ENCODE measurements at regions not wholly inside any gene's neighbourhood (a gene's known extent, or its start where the extent isn't known, plus 50 kb on each side); places are given as distances from the start of the nearest gene placed in this dataset.

DNA sequence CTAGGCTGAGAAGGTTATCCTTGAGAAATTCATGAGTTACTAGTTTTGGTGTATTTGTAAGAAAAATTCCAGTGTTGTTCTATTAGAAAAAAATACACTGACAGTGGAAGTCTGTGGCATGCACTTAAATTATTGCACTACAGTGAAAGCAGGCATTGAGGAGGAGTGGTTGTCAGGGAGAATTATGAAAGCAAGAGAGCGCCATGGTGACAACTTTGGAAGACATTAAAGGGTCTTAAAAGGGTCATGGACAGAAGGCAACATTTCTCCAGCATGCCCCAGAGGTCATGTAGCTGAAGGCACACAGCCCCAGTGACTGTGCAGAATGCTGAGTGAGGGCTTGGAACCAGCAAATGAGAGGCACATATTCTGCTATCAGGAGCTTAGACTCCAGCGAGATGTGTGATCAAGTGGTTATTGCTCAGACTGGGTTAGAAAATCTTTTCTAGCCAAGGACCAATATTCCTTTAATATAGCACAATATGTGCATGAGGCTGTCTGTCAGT, 292.7 kb downstream of the OLFM4 start:
- H3K9me3 ChIP-seq (replicated peaks in 1 of 11), result no peaks in the 10 kb centered on the region
- no peak overlapping the region for H3K27ac ChIP-seq
- H3K4me3 ChIP-seq, result no peak overlapping the region
- H3K4me2 ChIP-seq, result no peak overlapping the region
- no peaks in the 10 kb centered on the region for H3K36me3 ChIP-seq
- no peaks in the 10 kb centered on the region; a peak in 1 of 22 replicates for H4K20me1 ChIP-seq
- no peak for TF ChIP-seq Cebpa-rat (IDR thresholded peaks at IDR 0.05)
- H3K9ac ChIP-seq, result no peak overlapping the region
- H3K4me1 ChIP-seq, result 0 out of 20 replicates have a peak, but pooled peaks cover 0 to 3% (median 0%) of the 10 kb centered on the region in 10 experiments
- no peaks in the 10 kb centered on the region for H3K27me3 ChIP-seq

DNA sequence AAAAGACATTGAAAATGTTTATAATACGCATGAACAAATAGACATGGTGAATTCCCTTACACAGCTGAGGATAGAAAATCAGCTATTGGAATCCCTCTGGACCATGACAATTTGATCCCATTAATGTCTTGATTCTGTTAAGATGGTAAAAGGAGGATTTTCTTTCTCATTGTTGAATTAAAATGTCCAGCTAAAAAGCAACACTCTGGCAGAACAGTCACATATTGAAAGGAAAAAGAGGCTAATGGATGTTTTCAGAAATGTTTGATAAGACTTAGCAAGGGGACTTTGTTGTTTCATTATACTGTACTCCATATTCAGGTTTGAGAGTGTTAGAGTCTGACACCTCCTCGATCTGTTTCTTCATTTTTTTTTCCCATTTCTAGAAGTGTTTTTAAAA, 296.0 kb downstream of the OLFM4 start:
- no peaks in the 10 kb centered on the region for H3K36me3 ChIP-seq
- no peak for TF ChIP-seq Cebpa-rat (IDR thresholded peaks at IDR 0.05)
- H3K4me2 ChIP-seq, result no peak overlapping the region
- no peaks in the 10 kb centered on the region; a peak in 1 of 22 replicates for H4K20me1 ChIP-seq
- H3K27ac ChIP-seq, result no peak overlapping the region
- no peak overlapping the region for H3K9ac ChIP-seq
- no peaks in the 10 kb centered on the region for H3K9me3 ChIP-seq (replicated peaks in 1 of 11)
- no peak overlapping the region for H3K4me3 ChIP-seq
- H3K27me3 ChIP-seq, result no peaks in the 10 kb centered on the region
- no peaks in the 10 kb centered on the region for H3K4me1 ChIP-seq

DNA sequence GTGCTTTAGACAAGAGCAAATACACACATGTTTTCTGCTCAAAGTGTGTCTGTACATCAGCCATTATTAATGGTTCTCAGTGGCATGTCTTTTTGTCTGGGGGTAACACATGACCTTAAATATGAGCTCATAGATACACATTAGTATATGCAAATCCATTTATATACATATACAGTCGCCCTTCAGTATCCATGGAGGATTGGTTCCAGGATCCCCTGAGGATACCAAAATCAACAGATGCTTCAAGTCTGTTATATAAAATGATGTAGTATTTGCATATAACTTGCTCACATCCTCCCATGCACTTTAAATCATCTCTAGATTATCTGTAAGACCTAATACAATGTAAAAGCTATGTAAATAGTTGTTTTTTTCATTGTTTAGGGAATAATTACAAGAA, 298.1 kb downstream of the OLFM4 start:
- H3K4me1 ChIP-seq, result no peaks in the 10 kb centered on the region
- H3K9me3 ChIP-seq (replicated peaks in 1 of 11), result no peaks in the 10 kb centered on the region
- H3K4me3 ChIP-seq, result no peak overlapping the region
- no peak overlapping the region for H3K9ac ChIP-seq
- H3K36me3 ChIP-seq, result no peaks in the 10 kb centered on the region
- no peaks in the 10 kb centered on the region for H3K27me3 ChIP-seq
- no peak overlapping the region for H3K27ac ChIP-seq
- no peak for TF ChIP-seq Cebpa-rat (IDR thresholded peaks at IDR 0.05)
- H3K4me2 ChIP-seq, result no peak overlapping the region
- no peaks in the 10 kb centered on the region; a peak in 1 of 22 replicates for H4K20me1 ChIP-seq

DNA sequence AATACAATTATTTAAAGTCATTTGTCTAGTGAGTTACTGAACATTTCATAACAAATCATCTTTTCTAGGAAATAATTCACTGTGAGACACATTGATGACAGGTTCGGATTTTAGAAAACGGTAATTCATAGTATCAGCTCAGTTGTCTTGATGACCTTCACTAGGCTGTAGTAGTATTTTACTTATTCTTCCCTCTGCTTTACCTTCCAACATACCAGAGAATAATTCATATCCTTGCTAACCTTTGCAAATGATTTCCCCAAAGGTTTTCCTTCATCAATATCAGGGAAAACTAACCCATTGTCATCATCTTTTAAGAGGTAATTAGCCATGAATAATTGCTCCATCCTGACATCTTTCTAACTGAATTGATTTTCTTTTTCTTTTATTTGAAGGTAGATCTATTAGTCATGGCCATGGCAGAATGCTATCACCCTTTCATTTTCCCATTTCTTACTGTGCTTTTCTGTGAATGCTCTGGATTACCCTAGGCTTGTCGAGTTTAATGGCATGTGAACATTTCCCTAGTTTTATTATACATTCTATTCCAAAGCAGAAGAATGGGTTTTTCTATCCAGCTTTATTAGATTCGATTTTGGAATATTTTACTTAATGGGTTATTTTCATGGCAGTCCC, 299.2 kb downstream of the OLFM4 start:
- no peaks in the 10 kb centered on the region for H3K27me3 ChIP-seq
- H3K4me1 ChIP-seq, result no peaks in the 10 kb centered on the region
- no peak overlapping the region for H3K27ac ChIP-seq
- no peaks in the 10 kb centered on the region for H3K36me3 ChIP-seq
- TF ChIP-seq Cebpa-rat (IDR thresholded peaks at IDR 0.05), result no peak
- H3K4me3 ChIP-seq, result no peak overlapping the region
- no peak overlapping the region for H3K4me2 ChIP-seq
- no peaks in the 10 kb centered on the region; a peak in 1 of 22 replicates for H4K20me1 ChIP-seq
- no peak overlapping the region for H3K9ac ChIP-seq
- H3K9me3 ChIP-seq (replicated peaks in 1 of 11), result no peaks in the 10 kb centered on the region

DNA sequence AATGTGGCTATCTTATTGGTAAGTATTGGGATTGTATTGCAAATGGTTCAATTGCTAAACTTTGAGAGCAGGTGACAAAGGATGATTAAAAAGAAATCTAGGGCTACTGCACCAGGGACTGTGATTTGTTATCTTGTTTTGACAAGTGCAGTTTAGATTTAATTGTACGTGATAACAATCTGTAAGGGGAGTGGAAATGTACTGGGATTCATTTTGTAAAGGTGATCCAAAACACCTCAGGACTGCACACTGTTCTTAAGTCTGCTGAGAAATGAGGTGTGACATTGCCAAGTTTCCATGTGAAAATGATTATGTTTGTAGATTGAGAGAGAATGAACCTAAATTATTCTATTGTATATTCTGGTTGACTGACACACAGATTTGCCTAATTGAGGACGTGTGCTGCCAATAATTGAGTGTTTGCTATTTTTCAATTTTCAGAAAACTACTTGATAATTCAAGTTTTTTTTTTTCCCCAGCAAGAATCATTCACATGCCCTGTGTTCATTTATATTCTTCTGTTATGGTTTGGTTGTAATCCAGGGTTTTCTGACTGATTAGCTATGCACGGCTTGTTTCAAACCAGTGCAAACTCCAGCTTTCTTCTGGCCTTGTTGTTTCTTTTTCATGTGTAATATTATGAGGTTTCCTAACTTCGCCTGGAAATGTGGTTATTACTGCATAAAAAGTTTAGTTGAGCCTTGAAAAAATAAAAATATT, 308.0 kb downstream of the OLFM4 start:
- TF ChIP-seq Cebpa-rat (IDR thresholded peaks at IDR 0.05), result no peak
- no peaks in the 10 kb centered on the region for H3K4me1 ChIP-seq
- H3K9me3 ChIP-seq (replicated peaks in 1 of 11), result no peaks in the 10 kb centered on the region; a peak in 1 of 22 replicates
- no peak overlapping the region for H3K27ac ChIP-seq
- no peaks in the 10 kb centered on the region for H3K27me3 ChIP-seq
- no peak overlapping the region for H3K4me3 ChIP-seq
- H4K20me1 ChIP-seq, result no peaks in the 10 kb centered on the region
- H3K9ac ChIP-seq, result no peak overlapping the region
- H3K36me3 ChIP-seq, result no peaks in the 10 kb centered on the region
- no peak overlapping the region for H3K4me2 ChIP-seq

- no peak for TF ChIP-seq Cebpa-rat (IDR thresholded peaks at IDR 0.05)
- H3K36me3 ChIP-seq, result no peaks in the 10 kb centered on the region
- H3K9ac ChIP-seq, result no peak overlapping the region
- H3K27me3 ChIP-seq, result no peaks in the 10 kb centered on the region
- no peaks in the 10 kb centered on the region for H4K20me1 ChIP-seq
- H3K4me3 ChIP-seq, result no peak overlapping the region
- H3K4me1 ChIP-seq, result no peaks in the 10 kb centered on the region
- no peak overlapping the region for H3K4me2 ChIP-seq
- no peaks in the 10 kb centered on the region; a peak in 1 of 22 replicates for H3K9me3 ChIP-seq (replicated peaks in 1 of 11)
- H3K27ac ChIP-seq, result no peak overlapping the region
These were observed 310.1 kb downstream of the OLFM4 start for GRCh38 chr13:53338760-53339159.

DNA sequence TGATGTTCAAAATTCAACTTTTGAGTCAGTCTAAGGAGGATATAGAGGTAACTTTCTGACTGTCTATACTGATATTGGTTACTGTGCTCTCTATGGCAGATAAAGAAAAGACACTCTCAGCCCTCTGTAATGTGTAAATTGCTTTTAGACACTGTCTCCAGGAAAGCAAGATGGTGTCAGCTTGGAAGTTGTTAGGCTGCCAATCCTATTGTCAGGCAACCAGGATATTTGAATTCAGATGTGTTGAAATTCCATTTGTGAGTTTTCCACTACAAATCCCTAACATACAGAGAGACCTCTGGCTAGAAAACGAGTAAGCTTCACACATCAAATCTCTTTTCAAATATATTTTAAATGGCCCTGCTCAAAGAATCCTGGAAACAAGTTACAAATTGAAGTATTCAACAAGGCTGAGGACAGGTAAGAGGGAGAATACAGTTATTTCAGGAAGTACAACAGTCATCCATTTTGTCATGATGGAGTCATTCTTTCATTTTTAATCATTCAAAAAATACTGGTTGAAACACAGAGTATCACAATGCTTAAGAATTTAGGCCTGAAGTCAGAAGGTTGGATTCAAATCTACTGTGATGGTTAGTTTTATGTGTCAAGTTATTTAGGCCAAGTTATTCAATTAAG, 312.0 kb downstream of the OLFM4 start:
- Histone ChIP-seq H4K20me1 (no peaks in the 10 kb centered on the region), H3K27me3 (no peaks in the 10 kb centered on the region), H3K4me1 (no peaks in the 10 kb centered on the region), H3K9me3 (replicated peaks in 1 of 11) (no peaks in the 10 kb centered on the region; a peak in 1 of 22 replicates), H3K9ac (no peak overlapping the region), H3K4me3 (no peak overlapping the region), H3K36me3 (no peaks in the 10 kb centered on the region), H3K27ac (no peak overlapping the region), H3K4me2 (no peak overlapping the region)
- no peak for TF ChIP-seq Cebpa-rat (IDR thresholded peaks at IDR 0.05)

- H3K36me3 ChIP-seq, result no peaks in the 10 kb centered on the region
- no peak overlapping the region for H3K4me3 ChIP-seq
- no peak overlapping the region for H3K4me2 ChIP-seq
- no peaks in the 10 kb centered on the region; a peak in 1 of 22 replicates for H3K9me3 ChIP-seq (replicated peaks in 1 of 11)
- H3K9ac ChIP-seq, result no peak overlapping the region
- no peak for TF ChIP-seq Cebpa-rat (IDR thresholded peaks at IDR 0.05)
- H3K4me1 ChIP-seq, result no peaks in the 10 kb centered on the region
- H3K27ac ChIP-seq, result no peak overlapping the region
- no peaks in the 10 kb centered on the region for H4K20me1 ChIP-seq
- no peaks in the 10 kb centered on the region for H3K27me3 ChIP-seq
These were observed 312.5 kb downstream of the OLFM4 start for GRCh38 chr13:53341144-53341510.

- Histone ChIP-seq H3K9ac (no peak overlapping the region), H3K4me3 (no peak overlapping the region), H3K9me3 (replicated peaks in 1 of 11) (no peaks in the 10 kb centered on the region; a peak in 1 of 22 replicates), H3K36me3 (no peaks in the 10 kb centered on the region), H3K4me2 (no peak overlapping the region; a peak in 1 of 22 replicates), H4K20me1 (no peaks in the 10 kb centered on the region), H3K27ac (no peak overlapping the region), H3K4me1 (no peaks in the 10 kb centered on the region), H3K27me3 (no peaks in the 10 kb centered on the region)
- TF ChIP-seq Cebpa-rat (IDR thresholded peaks at IDR 0.05), result no peak
These were observed 314.2 kb downstream of the OLFM4 start for GRCh38 chr13:53342623-53343360.

All from BLaER1 treated with 17β-estradiol and CSF1 and Interleukin-3, amounts not matched to agents 10 nM and 100 nM (cell line).